Naive thymus-derived CD4-positive, alpha-beta T cell (primary cell): ENCODE measurements at regions not wholly inside any gene's neighbourhood (a gene's known extent, or its start where the extent isn't known, plus 50 kb on each side); places are given as distances from the start of the nearest gene placed in this dataset.

Source experiments
- ATAC-seq: fragments of 150-1000 bp; cut with Tn5 transposase; 2 replicates; pipeline ENCODE4 v1.10.0; 2021; ENCODE audit warnings: mild to moderate bottlenecking, moderate library complexity
- CTCF ChIA-PET: fragments of 350-600 bp; sonication (Branson Sonifier 250); formaldehyde crosslinking; loops from one replicate; lab custom pipeline; 2021; ENCODE audit warnings: antibody characterized with exemption; lab: Charles Lee
- POLR2A ChIA-PET: fragments of 350-600 bp; sonication (Branson Sonifier 250); formaldehyde crosslinking; loops from one replicate; lab custom pipeline; 2021; ENCODE audit warnings: antibody characterized with exemption, inconsistent platforms; lab: Charles Lee
- DNase-seq, 9 donors: peaks; one replicate each; pipeline versions ENCODE4 v3.0.0 to v3.0.0-alpha.2; 2020 to 2022; ENCODE audit warnings: mixed read lengths in 1 of 9
- H3K27ac ChIP-seq: one replicate; pipeline ENCODE4 v1.7.0; 2013; ENCODE audit warnings: mild to moderate bottlenecking, low read depth, low read length, moderate library complexity
- H3K27me3 ChIP-seq, 2 donors: one replicate each; pipeline ENCODE4 v1.7.0; 2013; ENCODE audit warnings: low read length in 2 of 2, mild to moderate bottlenecking in 2 of 2, moderate library complexity in 2 of 2; ENCODE audit not compliant: control insufficient read depth in 2 of 2, insufficient read depth in 2 of 2
- H3K36me3 ChIP-seq, 3 experiments: 1 replicate in 2 of 3; 2 replicates in 1 of 3; pipeline ENCODE4 v1.7.0; 2013; ENCODE audit warnings: low read length in 3 of 3, mild to moderate bottlenecking in 3 of 3, moderate library complexity in 1 of 3; ENCODE audit not compliant: insufficient read depth in 3 of 3, control insufficient read depth in 2 of 3
- H3K4me1 ChIP-seq, 2 donors: one replicate each; pipeline ENCODE4 v1.7.0; 2013; ENCODE audit warnings: low read length in 2 of 2, mild to moderate bottlenecking in 2 of 2, moderate library complexity in 1 of 2; ENCODE audit not compliant: control insufficient read depth in 2 of 2, insufficient read depth in 2 of 2
- H3K4me3 ChIP-seq: 2 replicates; pipeline ENCODE4 v1.7.0; 2013; ENCODE audit warnings: mild to moderate bottlenecking, low read length
- H3K9me3 ChIP-seq, 3 experiments: 1 replicate in 2 of 3; 2 replicates in 1 of 3; pipeline ENCODE4 v1.7.0; 2013; ENCODE audit warnings: low read length in 3 of 3; ENCODE audit not compliant: control insufficient read depth in 2 of 3
- H3K27ac Mint-ChIP-seq, 9 donors: one replicate each; pipeline ENCODE4 v1.8.0; 2020 to 2022; ENCODE audit warnings: mixed read lengths in 9 of 9, mild to moderate bottlenecking in 8 of 9, moderate library complexity in 5 of 9, inconsistent platforms in 2 of 9
- H3K27me3 Mint-ChIP-seq, 5 donors: one replicate each; pipeline ENCODE4 v1.8.0; 2021 to 2022; ENCODE audit warnings: mixed read lengths in 5 of 5, mild to moderate bottlenecking in 1 of 5
- H3K36me3 Mint-ChIP-seq, 5 donors: one replicate each; pipeline ENCODE4 v1.8.0; 2020 to 2022; ENCODE audit warnings: mixed read lengths in 5 of 5, mild to moderate bottlenecking in 3 of 5, inconsistent platforms in 1 of 5
- H3K4me1 Mint-ChIP-seq, 7 donors: one replicate each; pipeline ENCODE4 v1.8.0; 2020 to 2022; ENCODE audit warnings: mixed read lengths in 7 of 7, mild to moderate bottlenecking in 3 of 7, inconsistent platforms in 1 of 7
- H3K4me3 Mint-ChIP-seq, 10 donors: one replicate each; pipeline ENCODE4 v1.8.0; 2020 to 2022; ENCODE audit warnings: mild to moderate bottlenecking in 10 of 10, mixed read lengths in 10 of 10, moderate library complexity in 6 of 10, inconsistent platforms in 2 of 10
- H3K9me3 Mint-ChIP-seq, 11 donors: one replicate each; pipeline ENCODE4 v1.8.0; 2020 to 2022; ENCODE audit warnings: mixed read lengths in 11 of 11, mild to moderate bottlenecking in 4 of 11, inconsistent platforms in 1 of 11, moderate library complexity in 1 of 11
- intact Hi-C, 2 donors: fragments of 100-400 bp; cut with micrococcal nuclease; formaldehyde crosslinking; loops; one replicate each; pipeline ENCODE4 v1.15.1; 2023

- Histone ChIP-seq H3K36me3 (no peaks in the 10 kb centered on the region), H3K4me3 (no peak overlapping the region), H3K9me3 (no peaks in the 10 kb centered on the region), H3K27me3 (no peaks in the 10 kb centered on the region), H3K27ac (no peak overlapping the region), H3K4me1 (no peaks in the 10 kb centered on the region)
- H3K4me3 Mint-ChIP-seq, result no peak overlapping the region
- ATAC-seq, result no peak
- no peak overlapping the region for H3K27ac Mint-ChIP-seq
- POLR2A ChIA-PET, result no interaction called here
- H3K36me3 Mint-ChIP-seq, result no peaks in the 10 kb centered on the region
- intact Hi-C loops, result no loop called here
- H3K27me3 Mint-ChIP-seq, result no peaks in the 10 kb centered on the region
- CTCF ChIA-PET, result no interaction called here
- H3K9me3 Mint-ChIP-seq, result no peaks in the 10 kb centered on the region
- peaks cover 0 to 1% (median 0%) of the 10 kb centered on the region in 7 donors for H3K4me1 Mint-ChIP-seq
- DNase-seq, result no peak
Observed at GRCh38 chr2:144071461-144071860, 448.5 kb downstream of the ZEB2 start.

- Mint-ChIP-seq H3K36me3 (no peaks in the 10 kb centered on the region), H3K4me3 (no peak overlapping the region)
- no peak for ATAC-seq
Observed at GRCh38 chr2:144067506-144067905, 452.4 kb downstream of the ZEB2 start.

GRCh38 chr2:144063602-144064001, 456.3 kb downstream of the ZEB2 start:
- H3K4me1 ChIP-seq, result no peaks in the 10 kb centered on the region
- no peak overlapping the region for H3K4me3 ChIP-seq
- Mint-ChIP-seq H3K27ac (no peak overlapping the region), H3K27me3 (no peaks in the 10 kb centered on the region), H3K4me3 (no peak overlapping the region), H3K36me3 (no peaks in the 10 kb centered on the region), H3K4me1 (peaks cover 0 to 1% (median 0%) of the 10 kb centered on the region in 7 donors), H3K9me3 (peaks cover 0 to 2% (median 0%) of the 10 kb centered on the region in 11 donors)
- no peaks in the 10 kb centered on the region for H3K27me3 ChIP-seq
- no peaks in the 10 kb centered on the region for H3K36me3 ChIP-seq
- ChIA-PET CTCF (no interaction called here), POLR2A (interaction anchor here (0.6 kb wide), 1 partner anchor 35 kb away, joined by 3 read pairs; no protein-coding TSS in a partner anchor)
- intact Hi-C loops, result no loop called here
- DNase-seq (no peak), ATAC-seq (no peak)
- no peak overlapping the region for H3K27ac ChIP-seq
- H3K9me3 ChIP-seq, result no peaks in the 10 kb centered on the region

More at GRCh38 chr2:144067506-144067905, 452.4 kb downstream of the ZEB2 start:
- Mint-ChIP-seq H3K4me1 (peaks cover 0 to 1% (median 0%) of the 10 kb centered on the region in 7 donors), H3K9me3 (peaks cover 0 to 1% (median 0%) of the 10 kb centered on the region in 11 donors), H3K27me3 (no peaks in the 10 kb centered on the region), H3K27ac (no peak overlapping the region)
- intact Hi-C loops, result no loop called here
- no peak overlapping the region for H3K4me3 ChIP-seq
- H3K4me1 ChIP-seq, result no peaks in the 10 kb centered on the region
- CTCF ChIA-PET, result no interaction called here
- no peaks in the 10 kb centered on the region for H3K27me3 ChIP-seq
- no peak overlapping the region for H3K27ac ChIP-seq
- no peaks in the 10 kb centered on the region for H3K36me3 ChIP-seq
- no peak for DNase-seq
- POLR2A ChIA-PET, result no interaction called here
- no peaks in the 10 kb centered on the region for H3K9me3 ChIP-seq

GRCh38 chr2:144054911-144055310, 465.0 kb downstream of the ZEB2 start:
- DNase-seq (no peak), ATAC-seq (no peak)
- Histone ChIP-seq H3K27ac (no peak overlapping the region), H3K4me1 (no peaks in the 10 kb centered on the region), H3K27me3 (no peaks in the 10 kb centered on the region), H3K4me3 (no peak overlapping the region), H3K36me3 (no peaks in the 10 kb centered on the region), H3K9me3 (no peaks in the 10 kb centered on the region)
- Mint-ChIP-seq H3K27me3 (no peaks in the 10 kb centered on the region), H3K4me3 (no peak overlapping the region), H3K9me3 (peaks cover 0 to 2% (median 0%) of the 10 kb centered on the region in 11 donors), H3K27ac (no peak overlapping the region), H3K36me3 (peaks cover 0 to 3% (median 0%) of the 10 kb centered on the region in 5 donors), H3K4me1 (no peaks in the 10 kb centered on the region)
- CTCF ChIA-PET, result no interaction called here
- POLR2A ChIA-PET, result no interaction called here
- intact Hi-C loops, result no loop called here

GRCh38 chr2:144052083-144052482, 467.8 kb downstream of the ZEB2 start:
- Histone ChIP-seq H3K4me3 (no peak overlapping the region), H3K36me3 (no peaks in the 10 kb centered on the region), H3K27me3 (no peaks in the 10 kb centered on the region), H3K9me3 (no peaks in the 10 kb centered on the region), H3K4me1 (no peaks in the 10 kb centered on the region), H3K27ac (no peak overlapping the region)
- H3K4me3 Mint-ChIP-seq, result no peak overlapping the region
- H3K27ac Mint-ChIP-seq, result no peak overlapping the region
- no peaks in the 10 kb centered on the region for H3K27me3 Mint-ChIP-seq
- no peak for DNase-seq
- no peaks in the 10 kb centered on the region for H3K4me1 Mint-ChIP-seq
- POLR2A ChIA-PET, result no interaction called here
- intact Hi-C loops, result no loop called here
- ATAC-seq, result no peak
- no peaks in the 10 kb centered on the region for H3K36me3 Mint-ChIP-seq
- CTCF ChIA-PET, result no interaction called here
- no peaks in the 10 kb centered on the region for H3K9me3 Mint-ChIP-seq

GRCh38 chr2:144049137-144049536, 470.8 kb downstream of the ZEB2 start:
- no peak overlapping the region for H3K27ac ChIP-seq
- no peak overlapping the region for H3K4me3 Mint-ChIP-seq
- intact Hi-C loops, result no loop called here
- no peak overlapping the region for H3K4me3 ChIP-seq
- no peaks in the 10 kb centered on the region for H3K9me3 ChIP-seq
- no peaks in the 10 kb centered on the region for H3K4me1 Mint-ChIP-seq
- H3K27ac Mint-ChIP-seq, result no peak overlapping the region
- CTCF ChIA-PET, result no interaction called here
- DNase-seq, result no peak
- H3K36me3 ChIP-seq, result no peaks in the 10 kb centered on the region
- no peaks in the 10 kb centered on the region for H3K36me3 Mint-ChIP-seq
- no peaks in the 10 kb centered on the region for H3K27me3 Mint-ChIP-seq
- H3K9me3 Mint-ChIP-seq, result no peaks in the 10 kb centered on the region
- POLR2A ChIA-PET, result no interaction called here
- ATAC-seq, result no peak
- H3K27me3 ChIP-seq, result no peaks in the 10 kb centered on the region
- H3K4me1 ChIP-seq, result no peaks in the 10 kb centered on the region

- ChIA-PET CTCF (no interaction called here), POLR2A (no interaction called here)
- no peaks in the 10 kb centered on the region for H3K4me1 ChIP-seq
- intact Hi-C loops, result no loop called here
- H3K27me3 Mint-ChIP-seq, result no peaks in the 10 kb centered on the region
- no peak overlapping the region for H3K4me3 ChIP-seq
- H3K9me3 Mint-ChIP-seq, result no peaks in the 10 kb centered on the region
- H3K9me3 ChIP-seq, result no peaks in the 10 kb centered on the region
- H3K27ac Mint-ChIP-seq, result no peak overlapping the region
- no peak for DNase-seq
- H3K4me1 Mint-ChIP-seq, result no peaks in the 10 kb centered on the region
- H3K36me3 ChIP-seq, result no peaks in the 10 kb centered on the region
- H3K4me3 Mint-ChIP-seq, result no peak overlapping the region
- no peak for ATAC-seq
- no peak overlapping the region for H3K27ac ChIP-seq
- no peaks in the 10 kb centered on the region for H3K27me3 ChIP-seq
- no peaks in the 10 kb centered on the region for H3K36me3 Mint-ChIP-seq
Observed at GRCh38 chr2:144048631-144049060, 471.3 kb downstream of the ZEB2 start.
